ENCODE measurements at regions not wholly inside any gene's neighbourhood (a gene's known extent, or its start where the extent isn't known, plus 50 kb on each side); places are given as distances from the start of the nearest gene placed in this dataset.
"Not testable (repeated sequence)": the region's sequence is repeated elsewhere in the genome, so short reads cannot be mapped to it uniquely, and the experiment has no call there.

- CTCF ChIA-PET, result interaction anchor here (1.3 kb wide), 1 partner anchor 1016 kb away, joined by 3 read pairs; no protein-coding TSS in a partner anchor
- POLR2A ChIA-PET, result no interaction called here
- DNase-seq (ENCODE audit: low read depth, low spot score), result no peak
- no peak overlapping the region for H3K4me3 ChIP-seq (ENCODE audit: low read depth, low read length)
- TF ChIP-seq, protein P1, sequence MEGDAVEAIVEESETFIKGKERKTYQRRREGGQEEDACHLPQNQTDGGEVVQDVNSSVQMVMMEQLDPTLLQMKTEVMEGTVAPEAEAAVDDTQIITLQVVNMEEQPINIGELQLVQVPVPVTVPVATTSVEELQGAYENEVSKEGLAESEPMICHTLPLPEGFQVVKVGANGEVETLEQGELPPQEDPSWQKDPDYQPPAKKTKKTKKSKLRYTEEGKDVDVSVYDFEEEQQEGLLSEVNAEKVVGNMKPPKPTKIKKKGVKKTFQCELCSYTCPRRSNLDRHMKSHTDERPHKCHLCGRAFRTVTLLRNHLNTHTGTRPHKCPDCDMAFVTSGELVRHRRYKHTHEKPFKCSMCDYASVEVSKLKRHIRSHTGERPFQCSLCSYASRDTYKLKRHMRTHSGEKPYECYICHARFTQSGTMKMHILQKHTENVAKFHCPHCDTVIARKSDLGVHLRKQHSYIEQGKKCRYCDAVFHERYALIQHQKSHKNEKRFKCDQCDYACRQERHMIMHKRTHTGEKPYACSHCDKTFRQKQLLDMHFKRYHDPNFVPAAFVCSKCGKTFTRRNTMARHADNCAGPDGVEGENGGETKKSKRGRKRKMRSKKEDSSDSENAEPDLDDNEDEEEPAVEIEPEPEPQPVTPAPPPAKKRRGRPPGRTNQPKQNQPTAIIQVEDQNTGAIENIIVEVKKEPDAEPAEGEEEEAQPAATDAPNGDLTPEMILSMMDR (IDR thresholded peaks at IDR 0.05; ENCODE audit: insufficient read depth, low read length, missing control alignments), result no peak
Measured at GRCh38 chr4:124118061-124118460, 594.5 kb downstream of the ANKRD50 start.

- CTCF ChIA-PET, result no interaction called here
- H3K4me3 ChIP-seq (ENCODE audit: low read depth, low read length), result no peak overlapping the region
- peak; percentile 17 for DNase-seq (ENCODE audit: low read depth, low spot score)
- TF ChIP-seq, protein P1 (IDR thresholded peaks at IDR 0.05; ENCODE audit: insufficient read depth, low read length, missing control alignments), result no peak
- POLR2A ChIA-PET, result no interaction called here
Measured at GRCh38 chr4:124121461-124121971, 591.0 kb downstream of the ANKRD50 start.

DNA sequence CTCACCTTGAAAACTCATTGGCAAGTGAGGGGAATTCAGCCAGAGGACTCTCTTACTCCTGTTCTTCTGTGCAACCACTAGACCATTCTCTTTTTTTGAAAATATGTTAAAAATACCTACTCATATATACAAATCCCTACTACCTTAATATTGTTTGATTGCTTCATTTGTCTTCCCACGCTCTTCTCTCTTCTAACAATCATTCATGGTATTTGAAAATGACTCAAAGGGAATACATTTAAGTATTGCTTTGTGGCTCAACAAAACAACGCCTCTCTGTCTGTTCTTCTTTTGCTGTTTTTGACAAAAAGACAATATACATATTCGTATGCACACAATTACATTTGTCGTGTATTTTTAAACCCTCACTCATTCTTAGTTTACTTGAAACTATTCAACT, 589.4 kb downstream of the ANKRD50 start:
- no peak for DNase-seq (ENCODE audit: low read depth, low spot score)
- H3K4me3 ChIP-seq (ENCODE audit: low read depth, low read length), result no peak overlapping the region
- ChIA-PET POLR2A (no interaction called here), CTCF (no interaction called here)
- TF ChIP-seq, protein P1 (IDR thresholded peaks at IDR 0.05; ENCODE audit: insufficient read depth, low read length, missing control alignments), result no peak

GRCh38 chr4:124123721-124124120, 588.8 kb downstream of the ANKRD50 start:
- TF ChIP-seq, protein P1 (IDR thresholded peaks at IDR 0.05; ENCODE audit: insufficient read depth, low read length, missing control alignments), result no peak
- no peak for DNase-seq (ENCODE audit: low read depth, low spot score)
- no peak overlapping the region for H3K4me3 ChIP-seq (ENCODE audit: low read depth, low read length)
- ChIA-PET CTCF (no interaction called here), POLR2A (no interaction called here)

- POLR2A ChIA-PET; CTCF ChIA-PET; H3K4me3 ChIP-seq (ENCODE audit: low read depth, low read length); DNase-seq (ENCODE audit: low read depth, low spot score): not testable (repeated sequence)
Measured at GRCh38 chr4:124131324-124131723, 581.2 kb downstream of the ANKRD50 start.

- CTCF ChIA-PET, result no interaction called here
- no peak for DNase-seq (ENCODE audit: low read depth, low spot score)
- H3K4me3 ChIP-seq (ENCODE audit: low read depth, low read length), result no peak overlapping the region
- POLR2A ChIA-PET, result no interaction called here
- TF ChIP-seq, protein P1 (IDR thresholded peaks at IDR 0.05; ENCODE audit: insufficient read depth, low read length, missing control alignments), result no peak
Measured at GRCh38 chr4:124132161-124132560, 580.4 kb downstream of the ANKRD50 start.

DNA sequence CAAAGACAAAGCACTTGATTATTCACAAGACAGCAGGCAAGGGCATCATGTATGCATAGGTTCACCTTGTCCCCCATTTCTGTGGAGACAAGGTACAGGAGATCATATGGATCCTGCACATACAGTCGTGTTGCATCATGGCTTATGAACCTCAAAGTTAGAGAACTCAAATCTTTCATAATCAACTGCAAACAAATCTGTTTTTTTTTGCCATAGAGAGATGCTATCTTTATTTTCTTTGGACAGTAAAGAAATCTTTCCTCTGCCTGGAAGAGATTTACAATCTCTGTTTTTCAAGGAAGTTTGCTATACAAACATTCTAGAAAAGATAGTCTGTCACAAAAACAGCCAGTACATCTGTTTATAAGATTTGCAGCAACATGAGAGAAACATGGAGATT, 578.8 kb downstream of the ANKRD50 start:
- TF ChIP-seq, protein P1 (IDR thresholded peaks at IDR 0.05; ENCODE audit: insufficient read depth, low read length, missing control alignments), result no peak
- CTCF ChIA-PET, result no interaction called here
- H3K4me3 ChIP-seq (ENCODE audit: low read depth, low read length), result no peak overlapping the region
- POLR2A ChIA-PET, result no interaction called here
- DNase-seq (ENCODE audit: low read depth, low spot score), result no peak
